ENCODE measurements at regions not wholly inside any gene's neighbourhood (a gene's known extent, or its start where the extent isn't known, plus 50 kb on each side); places are given as distances from the start of the nearest gene placed in this dataset.

DNA sequence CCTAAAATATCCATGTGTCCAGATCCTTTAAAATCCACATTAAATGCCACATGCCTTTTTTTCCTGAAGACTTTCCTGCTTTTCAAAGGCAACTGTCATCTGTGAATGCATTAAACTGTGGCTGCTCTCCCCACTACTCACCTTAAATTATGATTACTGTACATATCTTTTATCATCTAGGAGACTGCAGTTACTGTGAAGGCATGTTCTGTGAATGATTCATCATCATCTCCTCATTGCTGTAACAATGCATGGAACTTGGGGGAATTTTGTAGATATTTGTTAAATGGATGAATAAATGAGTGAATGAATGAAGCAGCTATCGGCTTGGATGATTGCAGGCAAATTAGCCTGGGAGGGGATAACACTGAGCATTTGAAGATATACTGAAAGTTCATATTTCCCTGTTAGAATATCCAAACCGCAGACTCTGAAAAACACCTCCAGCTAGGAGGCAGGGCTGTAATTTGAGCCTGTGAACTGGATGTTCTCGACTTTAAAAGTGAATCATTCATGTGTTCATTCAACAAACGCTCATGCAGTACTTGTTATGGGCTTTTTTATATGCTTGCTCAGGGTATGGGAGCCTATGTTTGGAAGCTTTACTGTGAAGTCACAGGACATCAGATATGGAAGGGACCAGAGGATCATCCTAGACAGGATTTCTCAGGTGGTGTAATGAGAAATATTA is 519.2 kb downstream of the KIF4B start:
- TF ChIP-seq GATA2 (IDR thresholded peaks at IDR 0.05; ENCODE audit: low read depth, low read length) (no peak), GATA3 (IDR thresholded peaks at IDR 0.05; ENCODE audit: low read depth, low read length) (no peak)

DNA sequence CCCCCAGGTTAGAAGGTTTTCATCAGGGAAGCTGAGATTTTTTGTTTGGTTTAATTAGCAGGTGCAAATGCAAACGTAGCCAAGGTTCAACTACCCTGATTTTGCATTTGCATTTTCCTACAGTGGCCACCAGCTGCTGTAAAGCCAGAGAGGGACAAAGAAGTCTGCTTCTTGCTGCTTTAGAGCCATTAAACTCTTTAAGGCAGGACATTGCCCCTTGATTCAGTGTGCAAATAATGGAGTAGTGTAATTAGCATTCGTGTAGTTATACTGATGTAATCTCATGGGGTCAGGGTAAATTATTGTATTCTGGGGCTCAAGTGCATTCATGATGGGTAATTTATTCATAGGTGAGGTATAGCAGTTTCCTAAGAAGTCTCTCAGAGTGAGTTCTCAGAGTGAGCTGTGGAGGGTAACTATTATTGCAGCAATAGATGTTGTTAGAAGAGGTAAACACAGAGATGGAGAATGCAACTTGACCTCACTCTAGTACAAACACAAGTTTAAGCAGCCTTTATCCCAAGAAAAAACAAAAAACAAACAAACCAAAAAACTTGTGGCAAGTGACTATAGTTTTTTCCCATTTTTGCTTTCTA is 526.5 kb downstream of the KIF4B start:
- TF ChIP-seq GATA3 (IDR thresholded peaks at IDR 0.05; ENCODE audit: low read depth, low read length) (no peak), GATA2 (IDR thresholded peaks at IDR 0.05; ENCODE audit: low read depth, low read length) (no peak)

DNA sequence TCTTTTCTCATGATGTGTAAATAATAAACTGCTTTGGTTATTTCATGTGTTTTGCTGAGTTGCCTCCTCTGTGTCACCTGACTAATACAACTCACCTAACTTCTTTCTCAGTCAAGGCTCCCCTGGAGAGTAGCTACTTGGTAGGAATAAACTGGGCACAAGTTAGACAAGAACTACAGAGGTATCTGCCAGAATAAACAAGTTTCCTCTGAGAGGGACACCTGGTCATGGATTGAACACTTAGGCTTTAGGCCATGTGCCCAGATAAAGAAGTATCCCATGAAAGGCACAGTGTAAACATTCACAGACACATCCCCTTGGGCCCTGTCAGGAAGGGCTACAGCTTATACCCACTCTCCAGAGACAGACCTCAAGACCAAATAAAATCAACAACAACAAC is 532.5 kb downstream of the KIF4B start:
- TF ChIP-seq GATA2 (IDR thresholded peaks at IDR 0.05; ENCODE audit: low read depth, low read length) = no peak
- TF ChIP-seq GATA3 (IDR thresholded peaks at IDR 0.05; ENCODE audit: low read depth, low read length) = no peak

DNA sequence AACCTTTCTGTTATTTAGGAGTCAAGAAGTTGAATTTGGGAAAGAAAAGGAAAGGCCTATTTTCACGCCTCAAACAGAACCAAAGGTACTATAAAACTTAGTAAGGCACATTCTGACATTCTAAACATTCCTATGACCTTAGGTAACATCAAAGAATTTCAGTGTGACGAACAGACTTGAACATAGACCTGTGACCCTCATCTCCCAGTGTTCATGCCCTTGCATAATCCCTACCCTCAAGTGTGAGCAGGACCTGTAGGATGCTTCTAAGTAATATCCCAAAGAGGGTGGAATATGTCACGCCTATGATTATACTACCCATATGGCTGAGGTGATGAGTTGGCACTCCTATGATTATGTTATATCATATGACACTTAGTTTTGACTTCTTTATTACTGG is 540.9 kb downstream of the KIF4B start:
- TF ChIP-seq GATA3 (IDR thresholded peaks at IDR 0.05; ENCODE audit: low read depth, low read length) = no peak

DNA sequence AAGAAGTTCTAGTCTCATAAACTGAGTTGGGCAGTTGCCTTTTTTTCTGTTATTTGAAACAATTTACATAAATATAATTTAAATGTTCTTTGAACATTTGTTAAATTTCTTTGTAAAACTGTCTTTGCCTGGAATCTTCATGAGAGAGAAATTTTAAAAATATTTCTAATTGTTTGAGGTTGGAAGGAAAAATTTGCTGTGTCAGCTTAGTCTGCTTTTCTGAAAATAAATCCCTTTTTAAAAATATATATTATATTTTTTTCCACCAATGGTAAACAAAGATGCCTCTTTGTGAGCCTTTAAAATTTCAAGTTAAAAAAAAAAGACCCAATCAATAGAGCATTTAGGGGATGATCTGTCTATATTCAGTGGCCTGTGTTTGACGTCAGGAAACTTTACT is 542.7 kb downstream of the KIF4B start:
- TF ChIP-seq GATA2 (IDR thresholded peaks at IDR 0.05; ENCODE audit: low read depth, low read length) = no peak
- TF ChIP-seq GATA3 (IDR thresholded peaks at IDR 0.05; ENCODE audit: low read depth, low read length) = no peak

DNA sequence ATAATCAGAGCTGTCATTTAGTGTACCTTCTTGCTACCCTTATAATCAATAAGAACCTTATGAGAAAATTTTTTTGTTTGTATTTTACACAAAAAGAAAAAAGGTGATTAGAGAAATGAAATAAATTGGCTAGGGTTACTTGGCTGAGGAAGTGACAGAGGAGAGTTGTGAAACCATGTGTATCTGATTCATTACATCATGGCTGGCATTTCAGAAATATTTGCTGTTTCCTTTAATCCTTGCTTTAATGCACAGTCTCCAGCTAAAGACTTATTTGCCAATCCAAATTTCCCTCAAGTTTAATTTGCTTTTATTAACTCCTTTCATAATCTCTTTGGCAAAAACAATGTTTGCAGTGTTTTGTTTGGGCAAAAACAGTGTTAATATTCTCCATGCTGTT is 543.1 kb downstream of the KIF4B start:
- no peak for TF ChIP-seq GATA3 (IDR thresholded peaks at IDR 0.05; ENCODE audit: low read depth, low read length)
- TF ChIP-seq GATA2 (IDR thresholded peaks at IDR 0.05; ENCODE audit: low read depth, low read length) = no peak

DNA sequence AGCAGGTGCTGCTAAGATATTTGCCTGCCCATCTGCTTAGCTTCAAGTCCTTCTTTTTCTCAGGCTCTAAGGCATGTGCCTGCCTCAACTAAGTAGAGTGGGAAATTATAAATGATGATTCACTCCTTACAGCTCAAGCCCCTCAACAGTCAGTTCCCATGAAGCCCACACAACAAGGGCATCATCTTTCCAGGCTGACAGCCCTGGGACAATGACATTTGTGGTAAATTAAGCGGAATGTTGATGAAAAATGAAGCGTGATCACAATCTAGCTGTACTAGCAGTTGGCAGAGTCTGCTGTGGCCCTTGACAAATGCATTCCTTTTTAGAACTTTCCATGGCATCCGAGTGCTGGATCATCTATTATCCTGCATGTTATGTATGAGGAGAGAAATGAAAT is 548.6 kb downstream of the KIF4B start:
- TF ChIP-seq GATA2 (IDR thresholded peaks at IDR 0.05; ENCODE audit: low read depth, low read length) (no peak), GATA3 (IDR thresholded peaks at IDR 0.05; ENCODE audit: low read depth, low read length) (no peak)

DNA sequence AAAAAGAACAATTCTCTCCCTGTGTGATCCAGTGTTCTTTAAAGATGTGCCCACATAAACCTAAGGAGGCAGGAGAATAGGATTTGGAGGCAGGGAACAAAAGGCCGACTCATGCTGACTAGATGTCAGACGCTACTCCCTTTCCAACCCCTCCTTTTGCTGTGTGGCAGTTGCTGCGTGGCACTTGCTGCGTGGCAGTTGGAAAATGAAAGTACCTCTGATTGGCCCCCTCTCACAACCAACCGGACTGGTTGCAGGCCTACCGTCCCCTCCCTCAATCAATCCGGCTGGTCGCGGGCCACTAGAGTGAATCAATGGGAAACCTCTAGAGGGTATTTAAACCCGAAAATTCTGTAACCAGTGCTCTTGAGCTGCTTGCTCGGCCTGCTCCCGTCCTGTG is 551.0 kb downstream of the KIF4B start:
- TF ChIP-seq GATA2 (IDR thresholded peaks at IDR 0.05; ENCODE audit: low read depth, low read length) (no peak), GATA3 (IDR thresholded peaks at IDR 0.05; ENCODE audit: low read depth, low read length) (no peak)

DNA sequence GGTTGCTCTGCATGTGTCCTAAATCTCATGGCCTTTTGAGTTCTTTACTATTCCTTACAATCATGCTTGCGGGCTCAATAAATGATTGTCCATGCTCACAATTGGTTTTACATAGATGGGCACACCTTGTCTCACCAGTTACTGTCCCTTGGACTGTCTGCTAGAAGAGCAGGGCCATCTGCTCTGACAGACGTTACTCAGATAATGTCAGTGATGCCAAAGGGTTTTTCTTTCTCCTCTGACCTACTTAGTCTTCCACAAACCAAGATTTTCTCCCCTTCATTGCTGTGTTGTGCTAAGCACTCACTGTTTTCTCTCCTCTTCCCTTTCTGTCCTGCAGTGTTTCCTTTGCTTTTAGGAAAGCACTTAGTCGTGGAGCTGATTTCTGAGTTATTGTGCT is 562.3 kb downstream of the KIF4B start:
- TF ChIP-seq GATA3 (IDR thresholded peaks at IDR 0.05; ENCODE audit: low read depth, low read length) = no peak
- no peak for TF ChIP-seq GATA2 (IDR thresholded peaks at IDR 0.05; ENCODE audit: low read depth, low read length)

DNA sequence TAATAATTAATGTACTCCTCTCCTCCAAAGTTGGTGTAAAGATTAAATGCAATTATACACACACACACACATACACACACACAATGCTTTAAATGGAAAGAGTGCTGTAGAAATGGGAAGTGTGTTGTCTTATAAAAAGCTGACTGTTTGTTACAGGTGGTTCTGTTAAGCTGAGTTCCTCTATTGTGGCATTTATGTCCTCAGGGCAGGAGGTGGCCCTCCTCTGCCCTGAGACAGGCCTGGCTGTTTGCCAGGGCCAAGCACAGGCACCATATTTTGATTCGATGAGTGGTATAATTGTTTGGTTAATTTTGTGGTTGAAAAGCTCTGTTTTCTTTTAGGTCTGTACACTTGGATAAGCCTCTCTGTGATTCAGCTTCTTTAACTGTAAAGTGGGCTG is 573.9 kb downstream of the KIF4B start:
- TF ChIP-seq GATA3 (IDR thresholded peaks at IDR 0.05; ENCODE audit: low read depth, low read length) = no peak
- TF ChIP-seq GATA2 (IDR thresholded peaks at IDR 0.05; ENCODE audit: low read depth, low read length) = no peak

DNA sequence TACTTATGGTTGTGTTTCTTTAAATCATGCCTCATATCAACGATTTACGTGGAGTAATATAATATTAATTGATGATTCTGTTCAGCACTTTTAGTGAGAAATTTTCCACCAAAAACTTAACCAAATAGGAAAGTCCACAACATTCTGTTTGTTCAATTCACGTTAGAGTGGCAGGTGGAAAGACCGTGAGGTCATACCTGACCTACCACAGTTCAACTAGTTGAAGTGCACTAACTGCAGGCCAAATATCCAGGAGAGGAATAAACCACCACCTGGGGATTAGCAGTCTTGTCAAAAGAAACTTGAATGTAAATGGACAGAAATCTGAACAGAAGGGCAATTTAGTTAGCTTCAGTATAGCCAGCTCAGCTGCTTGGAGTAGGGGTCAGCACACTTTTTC is 577.7 kb downstream of the KIF4B start:
- TF ChIP-seq GATA2 (IDR thresholded peaks at IDR 0.05; ENCODE audit: low read depth, low read length) (no peak), GATA3 (IDR thresholded peaks at IDR 0.05; ENCODE audit: low read depth, low read length) (no peak)

DNA sequence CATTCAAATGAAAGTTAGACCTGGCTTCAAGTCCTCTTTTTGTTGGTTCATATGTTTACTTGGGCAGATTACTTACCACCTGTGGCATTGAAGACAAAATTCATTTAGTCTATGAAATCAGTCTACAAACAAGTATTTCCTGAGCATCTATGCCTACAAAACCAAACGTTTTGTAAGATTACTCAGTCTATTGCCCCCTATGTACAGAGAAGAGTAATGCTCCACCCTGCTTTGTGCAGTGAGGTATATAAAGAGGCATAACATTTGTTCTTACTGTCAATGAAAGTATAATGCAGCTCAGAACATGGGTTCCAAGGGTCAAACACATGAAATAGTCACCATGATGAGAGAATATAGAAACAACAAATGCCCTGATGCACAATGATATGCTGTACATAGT is 580.7 kb downstream of the KIF4B start:
- TF ChIP-seq GATA3 (IDR thresholded peaks at IDR 0.05; ENCODE audit: low read depth, low read length) = no peak
- no peak for TF ChIP-seq GATA2 (IDR thresholded peaks at IDR 0.05; ENCODE audit: low read depth, low read length)

DNA sequence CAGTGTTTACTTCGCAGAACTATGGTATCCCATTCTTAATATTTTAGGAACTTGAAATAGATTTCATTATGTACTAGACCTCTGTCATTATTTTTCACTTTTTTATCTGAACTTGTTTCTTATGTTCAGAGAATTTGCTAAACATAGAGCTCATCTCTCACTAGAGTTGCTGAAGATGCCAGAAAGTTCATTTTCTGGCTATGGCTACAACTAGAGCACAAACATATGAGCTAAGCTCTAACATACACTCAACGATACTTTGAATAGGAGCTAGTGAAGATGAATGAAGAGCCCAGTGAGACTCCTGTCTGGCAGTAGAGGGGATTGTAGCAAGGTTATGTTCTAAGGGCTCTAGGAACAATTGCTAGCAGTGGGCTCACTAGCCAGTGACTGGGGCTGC is 582.2 kb downstream of the KIF4B start:
- TF ChIP-seq GATA3 (IDR thresholded peaks at IDR 0.05; ENCODE audit: low read depth, low read length) (no peak), GATA2 (IDR thresholded peaks at IDR 0.05; ENCODE audit: low read depth, low read length) (no peak)

DNA sequence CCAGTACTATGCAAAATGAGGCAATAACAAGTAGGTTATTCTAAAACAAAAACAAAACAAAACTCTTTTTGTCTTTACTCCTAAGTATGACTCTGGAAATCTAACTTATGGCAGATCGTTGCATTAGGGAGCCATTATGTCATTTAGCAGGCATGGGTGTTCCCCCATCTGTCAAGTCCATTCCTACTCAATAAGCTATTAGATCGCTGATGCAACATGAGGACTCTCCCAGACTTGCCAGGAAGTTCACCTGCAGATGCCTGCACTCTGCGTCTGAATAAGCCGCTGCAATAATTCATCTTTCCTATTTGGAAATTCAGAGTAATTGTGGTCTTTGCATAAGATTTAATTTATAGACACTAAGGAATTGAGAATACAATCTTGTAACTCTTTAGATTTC is 585.0 kb downstream of the KIF4B start:
- TF ChIP-seq GATA2 (IDR thresholded peaks at IDR 0.05; ENCODE audit: low read depth, low read length) = no peak
- no peak for TF ChIP-seq GATA3 (IDR thresholded peaks at IDR 0.05; ENCODE audit: low read depth, low read length)

DNA sequence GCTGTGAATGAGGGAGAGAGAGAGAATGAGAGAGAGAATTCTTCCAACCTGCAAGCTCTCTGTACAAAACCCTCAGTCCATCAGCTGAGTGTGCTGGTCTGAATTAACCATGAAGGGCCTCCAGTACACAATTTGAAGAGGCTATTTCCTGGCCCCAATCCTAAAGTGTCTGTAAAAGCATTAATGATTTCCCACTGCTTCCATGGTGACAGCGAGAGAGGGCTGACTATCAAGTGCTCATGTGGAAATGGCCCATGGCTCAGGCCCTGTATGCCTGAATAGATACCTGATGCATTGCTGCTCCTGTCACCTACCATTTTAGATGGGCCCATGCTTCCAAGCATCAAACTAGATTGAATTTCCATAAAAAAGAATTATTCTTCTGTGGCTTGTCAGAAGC is 592.4 kb downstream of the KIF4B start:
- TF ChIP-seq GATA2 (IDR thresholded peaks at IDR 0.05; ENCODE audit: low read depth, low read length) (no peak), GATA3 (IDR thresholded peaks at IDR 0.05; ENCODE audit: low read depth, low read length) (no peak)

Measured in SH-SY5Y (cell line).